Neural progenitor cell (in vitro differentiated cells): ENCODE measurements at regions not wholly inside any gene's neighbourhood (a gene's known extent, or its start where the extent isn't known, plus 50 kb on each side); places are given as distances from the start of the nearest gene placed in this dataset.
"Not testable (repeated sequence)": the region's sequence is repeated elsewhere in the genome, so short reads cannot be mapped to it uniquely, and the experiment has no call there.

ENCODE experiments used
- EZH2 ChIP-seq: fragments of 200-600 bp; sonication (generic); IDR thresholded peaks from 2 replicates; pipeline ENCODE4 v1.6.1; 2017; ENCODE audit warnings: antibody characterized with exemption, mild to moderate bottlenecking, moderate library complexity
- EZH2phosphoT487 ChIP-seq: fragments of 200-600 bp; sonication (generic); IDR thresholded peaks from 2 replicates; pipeline ENCODE4 v1.6.1; 2017; ENCODE audit warnings: antibody characterized with exemption
- TF ChIP-seq, protein P1 (sequence below): fragments of 200-600 bp; sonication (generic); IDR thresholded peaks from 2 replicates; pipeline ENCODE4 v1.5.1; 2017; ENCODE audit warnings: antibody characterized with exemption, mild to moderate bottlenecking

DNA sequence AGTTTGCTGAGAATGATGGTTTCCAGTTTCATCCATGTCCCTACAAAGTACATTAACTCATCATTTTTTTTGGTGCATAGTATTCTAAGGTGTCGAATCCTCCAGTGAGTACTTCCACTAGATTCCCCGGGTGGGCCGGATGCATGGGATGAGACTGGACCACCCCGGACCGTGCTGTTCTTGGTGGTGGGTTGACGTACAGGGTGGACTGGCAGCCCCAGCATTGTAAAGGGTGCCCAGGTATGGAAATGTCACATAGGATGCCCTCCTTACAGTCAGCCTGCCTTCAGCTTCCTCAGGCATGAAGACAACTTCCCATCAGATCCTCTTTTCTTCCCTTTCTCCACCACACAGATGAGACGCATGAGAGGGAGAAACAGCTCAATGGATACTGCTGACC is 3916.1 kb upstream of the OR11H1 start:
- TF ChIP-seq EZH2phosphoT487, EZH2: not testable (repeated sequence)
- TF ChIP-seq, protein P1, sequence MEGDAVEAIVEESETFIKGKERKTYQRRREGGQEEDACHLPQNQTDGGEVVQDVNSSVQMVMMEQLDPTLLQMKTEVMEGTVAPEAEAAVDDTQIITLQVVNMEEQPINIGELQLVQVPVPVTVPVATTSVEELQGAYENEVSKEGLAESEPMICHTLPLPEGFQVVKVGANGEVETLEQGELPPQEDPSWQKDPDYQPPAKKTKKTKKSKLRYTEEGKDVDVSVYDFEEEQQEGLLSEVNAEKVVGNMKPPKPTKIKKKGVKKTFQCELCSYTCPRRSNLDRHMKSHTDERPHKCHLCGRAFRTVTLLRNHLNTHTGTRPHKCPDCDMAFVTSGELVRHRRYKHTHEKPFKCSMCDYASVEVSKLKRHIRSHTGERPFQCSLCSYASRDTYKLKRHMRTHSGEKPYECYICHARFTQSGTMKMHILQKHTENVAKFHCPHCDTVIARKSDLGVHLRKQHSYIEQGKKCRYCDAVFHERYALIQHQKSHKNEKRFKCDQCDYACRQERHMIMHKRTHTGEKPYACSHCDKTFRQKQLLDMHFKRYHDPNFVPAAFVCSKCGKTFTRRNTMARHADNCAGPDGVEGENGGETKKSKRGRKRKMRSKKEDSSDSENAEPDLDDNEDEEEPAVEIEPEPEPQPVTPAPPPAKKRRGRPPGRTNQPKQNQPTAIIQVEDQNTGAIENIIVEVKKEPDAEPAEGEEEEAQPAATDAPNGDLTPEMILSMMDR: not testable (repeated sequence)
